ENCODE measurements at regions not wholly inside any gene's neighbourhood (a gene's known extent, or its start where the extent isn't known, plus 50 kb on each side); places are given as distances from the start of the nearest gene placed in this dataset.
"Not testable (repeated sequence)": the region's sequence is repeated elsewhere in the genome, so short reads cannot be mapped to it uniquely, and the experiment has no call there.

DNA sequence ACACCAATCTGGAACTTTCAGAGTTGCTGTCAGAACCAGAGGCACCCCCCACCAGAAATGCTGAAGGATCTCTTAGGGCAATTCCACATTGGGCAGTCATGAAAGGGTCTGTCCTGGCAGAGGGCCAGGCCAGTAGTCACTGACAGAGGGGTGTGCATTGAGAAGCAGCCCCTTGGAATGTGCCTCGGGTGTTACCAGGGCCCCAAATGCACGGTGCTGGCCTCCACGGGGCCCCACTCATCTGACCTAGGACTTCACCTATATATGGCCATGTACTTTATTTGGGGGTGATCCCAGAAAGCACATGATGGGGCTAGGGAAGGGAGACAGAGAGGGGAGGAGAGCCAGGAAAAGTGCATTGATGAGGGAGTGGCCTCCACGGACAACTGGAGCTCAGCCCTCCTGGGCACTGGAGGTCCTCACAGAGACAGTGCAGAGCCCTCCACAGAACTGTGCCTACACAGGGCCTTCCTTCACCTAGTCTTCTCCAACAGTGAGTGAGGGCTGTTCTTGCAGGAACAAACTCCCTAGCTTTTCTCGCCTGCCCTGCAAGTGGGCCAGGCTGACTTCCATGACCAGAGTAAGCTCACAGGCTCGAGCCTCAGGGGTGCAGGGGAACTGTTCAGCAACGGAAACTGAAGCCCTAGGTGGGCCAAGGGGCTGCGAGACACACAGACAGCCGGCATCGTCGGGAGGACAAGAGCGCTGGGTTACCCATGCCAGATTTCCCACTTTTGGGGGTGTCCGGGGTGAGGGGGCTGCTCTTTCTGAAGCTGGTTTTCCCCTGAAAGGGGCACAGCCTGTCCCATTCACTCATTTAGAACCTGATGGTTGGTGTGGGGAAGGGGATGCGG, 136.2 kb downstream of the HMX1 start:
- no peak for DNase-seq (ENCODE audit: low spot score)

DNA sequence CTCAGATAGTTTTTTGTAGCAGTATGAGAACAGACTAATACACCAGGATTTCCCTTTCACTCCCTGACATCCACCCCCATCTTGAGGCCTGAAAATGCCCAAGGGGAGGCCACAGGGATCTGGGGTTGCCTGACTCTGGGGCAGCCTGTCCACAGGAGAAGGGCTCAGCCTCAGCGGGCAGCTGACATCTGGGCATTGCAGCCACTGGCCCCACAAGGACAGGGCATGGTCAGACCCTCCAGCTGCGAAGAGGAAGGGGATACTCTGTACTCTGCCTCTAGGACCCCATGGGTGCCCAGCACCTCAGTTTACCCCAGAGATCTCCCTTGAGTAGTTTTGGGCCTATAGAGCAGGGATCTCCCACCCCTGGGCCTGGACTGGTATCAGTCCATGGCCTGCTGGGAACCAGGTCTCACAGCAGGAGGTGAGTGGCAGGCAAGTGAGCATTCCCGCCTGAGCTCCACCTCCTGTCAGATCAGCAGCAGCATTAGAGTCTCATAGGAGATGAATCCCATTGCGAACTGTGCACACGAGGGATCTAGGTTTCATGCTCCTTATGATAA, 138.9 kb downstream of the HMX1 start:
- DNase-seq (ENCODE audit: low spot score) = no peak

DNA sequence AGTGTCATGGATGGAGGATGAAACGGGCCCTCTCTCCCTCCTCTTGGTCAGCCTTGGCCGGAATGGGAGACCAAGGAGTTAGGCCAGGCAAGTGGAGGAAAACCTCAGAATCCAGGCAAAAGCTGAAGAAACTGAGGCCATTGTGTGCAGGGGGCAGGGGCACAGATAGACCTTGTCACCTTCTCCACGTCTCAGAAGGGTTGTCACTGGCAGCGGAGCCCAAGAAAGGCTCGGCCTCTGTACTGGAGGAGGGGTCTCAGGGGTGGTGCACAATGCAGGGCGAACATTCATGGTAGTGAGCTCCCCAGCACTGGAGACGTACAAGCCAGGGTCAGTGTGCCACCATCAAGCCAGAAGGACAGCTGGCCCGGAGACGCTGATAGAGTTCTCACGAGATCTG, 139.5 kb downstream of the CPZ start:
- no peak for DNase-seq (ENCODE audit: low spot score)

DNA sequence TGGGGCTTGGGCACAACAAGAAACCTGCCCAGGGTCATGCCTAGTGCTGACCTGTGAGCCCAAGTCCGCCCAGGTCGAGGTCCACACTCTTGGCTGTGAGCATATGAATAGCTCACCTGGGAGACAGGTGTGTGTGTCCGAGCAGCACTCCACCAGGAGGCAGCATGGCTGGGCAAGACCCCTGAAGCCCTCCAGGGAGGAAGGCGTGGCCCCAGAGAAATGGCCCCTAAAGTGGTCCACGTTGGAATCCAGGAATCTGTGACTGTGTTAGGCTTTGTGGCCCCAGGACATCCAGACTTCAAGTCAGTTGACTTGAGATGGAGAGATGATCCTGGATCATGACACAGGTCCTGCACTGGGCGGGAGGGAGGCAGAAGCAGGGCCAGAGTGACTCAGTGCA, 138.8 kb downstream of the CPZ start:
- no peak for DNase-seq (ENCODE audit: low spot score)

DNA sequence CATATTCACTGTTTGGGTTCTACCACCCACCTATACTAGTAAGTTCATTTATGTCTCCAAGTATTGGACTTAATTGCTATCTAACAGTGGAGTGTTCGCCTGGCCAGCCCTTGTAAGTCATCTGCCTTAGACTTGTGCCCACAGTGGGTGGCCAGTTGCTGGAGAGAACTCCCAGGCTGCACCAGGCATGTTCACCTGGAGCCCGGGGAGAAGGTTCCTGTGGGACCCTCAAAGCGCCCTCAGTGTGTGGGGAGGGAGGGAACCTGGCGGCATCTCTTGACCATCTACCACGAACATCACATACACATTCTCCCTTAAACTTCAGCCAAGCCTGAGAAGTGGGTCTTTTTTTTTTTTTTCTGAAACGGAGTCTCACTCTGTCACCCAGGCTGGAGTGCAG, 138.1 kb downstream of the CPZ start:
- no peak for DNase-seq (ENCODE audit: low spot score)

DNA sequence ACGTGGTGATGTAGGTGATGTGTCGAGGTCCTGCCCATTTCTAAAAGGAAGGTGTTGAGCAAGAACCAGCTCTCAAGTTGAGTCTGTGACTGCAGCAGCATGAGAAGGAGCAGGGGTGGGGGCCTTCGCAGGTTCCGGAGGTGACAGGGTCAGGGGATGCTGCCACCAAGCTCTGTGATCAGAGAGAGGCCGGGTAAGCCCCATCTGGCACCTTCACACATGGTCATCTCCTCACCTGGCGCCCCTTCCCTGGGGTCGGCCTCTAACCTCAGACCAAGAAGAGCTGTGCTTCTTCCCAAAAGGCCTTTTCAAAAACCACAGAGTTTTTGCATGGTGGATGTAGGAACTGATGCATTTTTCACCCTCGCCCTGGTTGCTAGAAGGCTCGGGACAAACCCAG, 137.6 kb downstream of the CPZ start:
- DNase-seq (ENCODE audit: low spot score) = no peak

DNA sequence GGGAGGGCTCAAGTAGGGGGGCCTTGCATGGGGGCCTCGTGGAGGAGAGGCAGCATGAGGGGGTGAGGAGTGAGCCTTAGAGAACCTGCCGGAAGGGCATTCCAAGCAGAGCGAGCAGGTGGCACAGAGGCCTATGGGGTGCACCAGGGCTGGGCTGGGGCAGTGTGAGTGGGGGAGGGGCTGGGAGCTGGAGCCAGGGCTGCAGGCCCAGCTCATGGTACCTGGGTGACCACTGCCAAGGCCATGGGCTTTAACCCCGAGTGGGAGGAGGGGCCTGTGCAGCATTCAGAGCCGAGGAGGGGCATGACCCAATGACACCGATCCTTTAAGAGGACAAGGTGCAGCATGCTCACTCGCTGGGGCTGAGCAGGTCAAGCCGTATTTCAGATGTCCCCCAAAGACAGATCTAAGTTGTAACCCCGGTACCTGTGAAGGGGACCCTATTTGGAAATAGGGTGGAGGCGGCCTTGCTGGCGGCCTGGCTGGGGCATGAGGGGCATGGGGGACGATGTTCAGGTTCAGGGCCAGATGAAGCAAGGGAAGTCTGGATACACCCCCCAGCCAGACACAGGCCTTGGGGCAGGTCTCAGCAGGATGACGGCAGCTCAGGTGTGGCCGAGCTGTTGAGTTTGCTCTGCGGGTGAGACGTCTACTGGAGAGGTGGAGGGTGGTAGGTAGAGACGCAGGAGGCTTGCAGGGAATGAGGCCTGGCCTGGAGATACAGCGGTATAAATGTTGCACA, 137.0 kb downstream of the CPZ start:
- no peak for DNase-seq (ENCODE audit: low spot score)

DNA sequence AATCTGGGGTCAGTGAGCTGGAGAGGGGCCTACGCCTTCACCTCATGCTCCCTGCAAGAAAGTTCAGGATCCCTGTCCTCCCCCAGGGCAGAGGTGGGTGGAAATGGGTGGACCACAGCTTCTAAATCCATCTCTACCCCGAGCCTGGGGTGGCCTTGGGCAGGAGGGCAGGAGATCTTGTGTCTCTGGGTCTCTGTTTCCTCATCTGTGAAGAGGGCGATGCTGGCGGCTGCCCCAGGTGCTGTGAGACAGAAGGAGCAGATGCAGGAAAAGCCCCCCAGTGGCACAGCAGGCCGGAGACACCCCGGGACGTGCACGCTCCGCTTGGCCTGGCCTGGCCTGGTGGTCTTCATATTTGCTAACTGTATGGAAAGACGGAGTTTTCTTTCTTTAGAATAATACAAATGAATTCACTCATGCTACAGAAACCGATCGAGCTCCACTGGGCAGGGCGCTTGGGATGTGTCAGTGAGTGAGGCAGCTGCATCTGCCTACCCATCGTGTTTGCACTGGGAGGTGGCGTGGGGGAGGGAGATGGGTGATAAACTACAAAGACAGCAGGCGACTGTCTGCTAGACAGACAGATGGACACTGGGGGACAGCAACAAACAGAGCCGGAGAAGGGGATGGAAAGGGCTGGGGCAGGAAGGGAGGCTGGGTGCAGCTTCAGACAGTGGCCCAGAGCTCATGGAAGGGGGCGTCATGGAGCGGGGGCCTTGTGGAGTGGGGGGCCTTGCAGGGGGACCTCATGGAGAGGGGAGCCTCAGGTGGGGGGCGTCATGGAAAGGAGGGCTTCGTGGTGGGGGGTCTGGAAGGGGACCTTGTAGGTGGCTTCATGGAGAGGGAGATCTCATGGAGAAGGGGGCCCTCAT, 136.2 kb downstream of the CPZ start:
- no peak for DNase-seq (ENCODE audit: low spot score)

DNA sequence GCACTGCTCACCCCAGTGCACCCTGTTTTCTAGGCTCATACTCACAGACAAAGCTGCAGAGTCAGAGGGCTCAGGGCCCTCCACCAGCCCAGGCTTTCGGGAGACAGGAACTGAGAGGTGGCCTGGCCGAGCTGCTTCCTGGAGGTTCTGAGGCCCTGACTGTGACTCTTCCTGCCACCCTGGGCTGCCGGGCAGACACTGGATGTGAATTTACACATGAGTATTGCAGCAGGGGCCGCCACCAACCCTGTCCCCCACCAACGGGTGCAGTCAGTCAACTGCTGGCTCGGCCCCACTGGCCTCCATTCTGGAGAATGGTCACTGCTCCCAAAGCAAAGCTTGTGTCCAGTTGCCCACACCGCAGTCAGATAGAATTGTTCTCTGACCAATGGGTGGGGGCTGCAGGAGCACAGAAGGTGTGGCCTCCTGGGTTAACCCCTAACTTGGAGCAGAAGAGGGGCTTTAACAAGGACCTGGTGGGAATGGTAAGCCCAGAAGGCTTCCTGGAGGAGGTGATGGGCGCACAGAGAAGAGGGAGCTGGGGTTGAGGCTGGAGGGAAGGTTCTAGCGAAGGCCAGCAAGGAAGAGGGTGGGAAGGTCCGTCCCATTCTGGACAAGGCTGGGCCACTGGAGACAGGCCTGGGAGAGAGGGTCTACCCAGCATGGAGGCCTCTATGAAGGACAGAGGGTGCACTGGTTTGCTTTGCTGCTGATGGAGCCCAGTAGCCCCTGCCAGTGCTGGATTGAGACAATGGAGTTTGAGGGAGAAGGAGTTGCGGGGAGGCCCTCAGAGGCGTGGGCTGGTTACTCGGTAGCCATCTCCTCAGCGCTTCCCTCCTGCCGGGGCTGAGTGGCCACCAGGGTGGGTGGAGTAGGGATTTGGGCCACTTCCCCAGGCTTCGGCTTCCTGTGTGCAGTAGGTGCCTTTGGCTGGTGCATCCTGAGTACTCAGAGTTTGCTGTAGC, 135.3 kb downstream of the CPZ start:
- no peak for DNase-seq (ENCODE audit: low spot score)

DNA sequence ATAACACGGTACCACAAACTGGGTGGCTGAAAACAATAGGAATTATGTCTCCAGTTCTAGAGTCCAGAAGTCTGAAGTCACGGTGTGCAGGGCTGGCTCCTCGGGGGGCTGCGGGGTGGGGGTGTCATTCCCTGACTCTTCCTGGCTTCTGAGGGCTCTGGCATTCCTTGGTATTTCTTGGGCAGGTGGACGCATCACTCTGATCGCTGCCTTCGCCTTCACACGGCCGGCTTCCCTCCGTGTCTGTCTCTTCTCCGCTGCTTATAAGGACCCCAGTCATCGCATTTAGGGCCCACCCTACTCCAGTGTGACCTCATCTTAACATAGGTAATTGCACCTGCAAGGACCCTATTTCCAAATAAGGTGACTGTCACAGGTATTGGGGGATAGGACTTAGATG, 134.6 kb downstream of the CPZ start:
- DNase-seq (ENCODE audit: low spot score) = no peak

DNA sequence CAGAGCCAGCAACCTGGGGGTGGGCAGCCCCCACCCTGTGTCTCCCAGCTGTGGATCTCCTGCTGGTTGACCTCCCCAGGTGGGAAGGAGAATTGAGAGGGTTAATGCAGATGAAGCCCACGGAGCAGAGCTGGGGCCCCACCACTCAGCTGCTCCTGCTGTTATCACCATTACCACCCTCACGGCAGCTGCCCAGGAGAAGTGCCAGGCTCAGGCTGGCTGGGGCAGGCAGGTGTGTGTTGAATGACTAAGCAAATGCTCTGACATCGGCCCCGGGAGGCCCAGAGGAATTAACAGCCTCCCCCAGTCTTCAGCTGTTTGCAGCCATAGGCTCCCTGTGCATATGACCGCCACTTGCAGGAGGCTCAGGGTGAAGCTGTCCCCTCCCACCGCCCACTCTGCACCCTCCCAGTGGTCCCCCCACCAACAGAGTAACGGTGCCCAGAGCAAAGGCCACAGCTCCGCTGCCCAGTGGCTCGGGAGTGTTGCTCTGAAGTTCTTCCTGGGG, 133.8 kb downstream of the CPZ start:
- DNase-seq (ENCODE audit: low spot score) = peak; percentile 14

DNA sequence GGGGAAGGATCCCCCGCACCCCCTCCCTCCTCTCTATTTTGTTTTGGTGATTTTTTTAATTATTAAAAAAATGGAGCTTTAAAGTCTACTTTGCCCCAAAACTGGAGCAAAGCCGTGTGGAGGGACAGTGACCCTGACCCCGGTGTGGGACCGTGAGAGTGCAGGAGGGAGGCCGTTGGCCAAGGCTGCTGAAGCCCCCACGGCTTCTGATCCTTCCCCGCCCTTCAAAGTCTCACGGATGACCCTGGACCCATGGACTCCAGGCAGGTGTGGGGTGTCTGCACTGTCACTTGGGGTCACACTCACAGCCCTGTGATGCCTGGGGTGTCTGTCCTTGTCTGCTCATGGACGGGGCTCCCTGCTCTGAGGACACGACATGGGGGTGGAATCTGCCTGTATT, 133.3 kb downstream of the CPZ start:
- DNase-seq (ENCODE audit: low spot score) = no peak

DNA sequence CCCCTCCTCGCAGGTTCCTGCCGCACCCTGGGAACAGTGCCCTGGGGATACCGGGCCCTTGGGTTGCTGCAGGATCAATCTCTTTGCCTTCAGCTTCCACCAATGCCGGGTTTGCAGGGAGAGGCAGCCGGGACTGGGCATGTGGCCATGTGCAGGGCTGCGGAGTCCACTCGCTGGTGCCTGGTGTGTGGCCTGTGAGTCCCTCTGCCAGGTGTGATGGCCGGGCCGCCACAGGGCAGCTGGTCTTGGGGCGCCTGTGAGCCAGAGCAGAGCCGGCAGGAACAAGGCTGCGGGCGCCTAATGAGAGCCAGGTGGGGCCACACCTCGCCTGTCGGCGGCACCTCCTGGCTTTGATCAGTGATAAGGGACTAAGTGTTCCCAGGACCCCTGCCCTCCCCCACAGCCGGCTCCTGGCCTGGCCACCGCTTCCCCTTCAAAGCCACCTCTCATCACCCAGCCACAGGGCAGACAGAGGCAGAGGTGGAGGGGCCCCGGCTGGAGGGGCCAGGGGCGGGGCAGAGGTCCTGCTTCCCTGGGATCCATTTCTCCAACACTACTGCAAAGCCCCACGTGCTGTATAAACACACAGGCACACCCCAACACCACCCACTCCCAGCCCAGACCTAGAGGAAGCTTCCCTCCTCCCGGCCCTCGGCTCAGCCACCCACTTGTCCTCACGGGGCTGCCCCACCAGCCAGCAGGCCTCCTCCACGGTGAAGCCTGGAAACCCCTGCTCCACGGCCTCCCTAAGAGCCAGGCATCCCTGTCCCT, 132.7 kb downstream of the CPZ start:
- DNase-seq (ENCODE audit: low spot score) = peak; percentile 88

DNA sequence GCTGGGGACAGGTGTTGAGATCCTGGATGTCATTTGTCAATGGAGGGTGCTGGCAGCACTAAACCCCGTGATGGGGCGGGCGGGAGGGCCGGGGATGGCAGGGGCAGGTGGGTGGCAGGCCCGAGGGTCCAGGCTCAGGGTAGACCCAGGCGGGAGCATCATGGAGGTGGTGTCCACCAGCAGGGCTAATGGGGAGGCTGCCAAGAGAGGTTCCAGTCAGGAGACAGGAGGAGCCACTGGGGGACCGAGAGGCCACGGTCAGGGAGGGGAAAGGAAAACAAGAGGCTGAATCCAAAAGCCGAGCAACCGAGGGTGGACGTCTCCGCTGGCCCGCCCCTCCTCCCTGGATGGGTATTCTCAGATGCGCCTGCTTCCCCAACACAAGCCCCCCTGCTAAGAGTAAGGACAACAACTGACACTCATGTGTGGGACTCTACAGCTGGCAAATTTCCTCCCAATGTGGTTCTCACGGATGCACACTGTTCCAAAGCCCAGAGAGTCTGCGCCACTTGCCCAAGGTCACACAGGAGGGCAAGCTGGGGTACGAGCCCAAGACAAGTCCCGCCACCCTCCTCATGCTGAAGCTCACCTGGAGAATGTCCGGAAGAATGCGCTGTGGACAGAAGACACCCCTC, 132.0 kb downstream of the CPZ start:
- DNase-seq (ENCODE audit: low spot score) = no peak

DNA sequence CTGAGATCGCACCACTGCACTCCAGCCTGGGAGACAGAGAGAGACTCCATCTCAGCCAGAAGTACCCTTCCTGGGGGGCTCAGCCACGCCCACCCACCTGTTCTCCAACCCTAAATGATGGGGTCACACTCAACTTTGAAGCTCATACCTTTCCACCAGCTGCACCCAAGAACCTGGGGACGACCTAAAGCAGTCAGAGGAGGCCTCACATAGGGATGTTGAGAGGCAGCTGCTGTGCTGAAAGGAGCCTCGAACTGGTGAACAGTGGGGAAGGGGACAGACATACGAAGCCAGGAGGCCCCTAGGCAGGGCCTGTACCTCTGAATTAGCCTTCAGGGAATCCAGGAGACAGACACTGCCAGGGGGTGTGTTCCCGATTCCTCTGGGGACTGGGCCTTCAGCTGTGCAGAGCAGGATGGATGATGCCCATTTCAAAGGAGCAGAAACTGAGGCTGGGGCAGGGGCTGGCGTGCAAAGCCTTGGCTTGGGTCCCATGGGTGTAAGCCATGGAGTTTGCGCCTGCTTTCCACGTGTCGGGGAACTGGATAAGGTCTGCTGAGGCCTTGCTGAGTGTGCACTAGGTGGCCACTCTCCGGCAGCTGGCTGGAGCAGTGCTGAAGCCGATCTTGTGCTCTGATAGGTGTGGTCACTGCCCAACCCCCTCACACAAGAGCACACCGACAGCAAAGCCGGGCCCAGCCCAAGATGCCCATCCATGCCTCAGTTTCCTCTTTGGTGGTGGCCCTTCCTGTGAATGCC, 130.8 kb downstream of the CPZ start:
- DNase-seq (ENCODE audit: low spot score) = no peak

DNA sequence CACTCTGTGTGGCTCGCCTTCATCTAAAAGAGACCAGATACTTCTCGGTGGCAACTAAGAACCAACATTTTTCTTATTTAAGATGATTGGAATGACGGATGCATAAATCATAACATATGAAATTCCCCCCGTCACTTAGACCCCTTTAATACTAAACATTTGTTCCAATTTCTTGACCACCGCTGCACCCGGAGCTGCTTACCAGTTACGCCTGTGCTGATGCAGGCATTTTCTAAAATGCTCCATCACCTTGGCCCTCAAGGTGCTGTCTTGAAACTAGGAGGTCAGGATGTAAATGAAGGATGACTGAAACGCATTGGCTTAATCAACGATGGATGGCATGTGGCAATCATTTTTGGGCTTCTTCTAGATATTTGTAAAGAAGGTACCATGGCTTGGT, 130.0 kb downstream of the CPZ start:
- no peak for DNase-seq (ENCODE audit: low spot score)

DNA sequence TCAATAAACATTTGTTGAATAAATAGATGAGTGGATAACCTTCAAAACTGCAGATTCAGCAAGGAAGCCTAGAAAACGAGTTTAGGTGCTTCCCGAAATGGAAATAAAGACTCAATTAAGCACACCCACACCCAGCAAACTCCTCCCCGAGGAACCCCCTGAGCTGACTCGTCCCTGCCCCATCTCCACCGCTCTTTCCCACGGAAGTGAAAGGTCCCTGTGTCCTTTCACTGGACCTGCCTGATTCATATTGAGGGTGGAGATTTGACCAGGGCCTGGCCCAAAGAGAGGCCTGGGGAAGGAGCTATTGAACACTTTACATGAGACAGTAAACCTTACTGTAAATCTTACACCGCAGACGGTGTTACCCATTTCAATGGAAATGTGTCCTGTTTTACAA, 129.1 kb downstream of the CPZ start:
- no peak for DNase-seq (ENCODE audit: low spot score)

DNA sequence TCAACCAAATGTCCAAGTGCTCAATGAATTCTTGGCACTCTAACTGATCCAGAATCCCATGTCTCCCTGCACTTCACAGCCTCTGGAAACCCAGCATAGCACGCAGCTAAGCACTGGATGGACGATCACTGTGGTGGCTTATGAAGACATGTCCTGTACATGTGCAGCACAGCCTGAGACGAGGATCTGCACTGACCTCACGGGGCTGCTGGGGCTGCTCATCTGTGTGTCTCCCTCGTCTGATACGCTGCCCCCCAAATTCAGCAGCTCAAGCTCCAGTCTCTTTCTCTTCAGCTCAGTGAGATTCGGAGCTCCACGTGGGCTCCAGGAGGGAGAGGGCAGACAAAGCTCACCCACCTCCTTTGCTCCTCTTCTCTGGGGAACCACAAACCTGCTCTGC, 126.9 kb downstream of the CPZ start:
- DNase-seq (ENCODE audit: low spot score) = no peak

DNA sequence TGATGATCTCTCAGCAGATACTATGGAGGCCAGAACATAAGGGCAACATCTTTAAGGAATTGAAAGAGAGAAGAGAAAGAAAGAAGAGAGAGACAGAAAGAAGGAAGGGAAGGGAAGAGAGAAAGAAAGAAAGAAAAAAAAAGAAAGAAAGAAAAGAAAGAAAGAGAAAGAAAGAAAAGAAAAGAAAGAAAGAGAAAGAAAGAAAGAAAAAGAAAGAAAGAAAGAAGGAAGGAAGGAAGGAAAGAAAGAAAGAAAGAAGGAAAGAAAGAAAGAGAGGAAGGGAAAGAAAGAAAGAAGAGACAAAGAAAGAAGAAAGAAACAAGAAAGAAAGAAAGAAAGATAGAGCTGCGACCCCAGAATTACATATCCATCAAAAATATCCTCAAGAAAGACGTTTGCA, 124.9 kb downstream of the CPZ start:
- DNase-seq (ENCODE audit: low spot score) = not testable (repeated sequence)
